HEK293 (cell line): ENCODE measurements at regions not wholly inside any gene's neighbourhood (a gene's known extent, or its start where the extent isn't known, plus 50 kb on each side); places are given as distances from the start of the nearest gene placed in this dataset.

ENCODE experiments used
- CTCF ChIA-PET: fragments of 350-600 bp; formaldehyde crosslinking; extraction: SDS; loops from one replicate; lab custom pipeline; 2021; ENCODE audit warnings: antibody characterized with exemption; lab: Yijun Ruan, JAX
- POLR2A ChIA-PET: fragments of 300-600 bp; formaldehyde crosslinking; extraction: SDS; loops from one replicate; lab custom pipeline; 2020; ENCODE audit warnings: antibody characterized with exemption, inconsistent platforms; lab: Yijun Ruan, JAX
- H3K27ac ChIP-seq: fragments of 200-500 bp; sonication (Bioruptor generic); 2 replicates; pipeline ENCODE4 v1.5.1; 2014; ENCODE audit warnings: low read depth, low read length, control low read depth, inconsistent platforms; ENCODE audit errors: extremely low read depth
- H3K36me3 ChIP-seq, 2 experiments: fragments of 200-500 bp in 1 of 2; sonication (Bioruptor generic) in 1 of 2; 1 replicate in 1 of 2; 2 replicates in 1 of 2; pipeline ENCODE4 v1.5.1; 2014 to 2017; ENCODE audit warnings: inconsistent platforms in 2 of 2, low read length in 2 of 2; ENCODE audit not compliant: control insufficient read depth in 2 of 2, insufficient read depth in 1 of 2
- H3K4me1 ChIP-seq: fragments of 200-500 bp; sonication (Bioruptor generic); 2 replicates; pipeline ENCODE4 v1.5.1; 2014; ENCODE audit warnings: mild to moderate bottlenecking, low read length, inconsistent platforms; ENCODE audit not compliant: control insufficient read depth, insufficient read depth
- H3K4me3 ChIP-seq: 2 replicates; pipeline ENCODE4 v1.5.1; 2011; ENCODE audit warnings: low read depth, mild to moderate bottlenecking, control low read depth, low read length, moderate library complexity
- H3K9me3 ChIP-seq: fragments of 200-500 bp; sonication (Bioruptor generic); 2 replicates; pipeline ENCODE4 v1.5.1; 2014; ENCODE audit warnings: low read depth, low read length, inconsistent platforms; ENCODE audit not compliant: control insufficient read depth, insufficient read depth
- AEBP2 ChIP-seq: fragments of 450-650 bp; formaldehyde crosslinking; IDR thresholded peaks from 2 replicates; pipeline ENCODE4 v1.5.1; 2016; ENCODE audit warnings: missing biosample characterization, missing genetic modification characterization, borderline replicate concordance
- ATF2 ChIP-seq: fragments of 450-650 bp; formaldehyde crosslinking; IDR thresholded peaks from 2 replicates; pipeline ENCODE4 v1.5.1; 2016; ENCODE audit warnings: missing biosample characterization, missing genetic modification characterization, low read depth
- GLIS1 ChIP-seq: fragments of 450-650 bp; formaldehyde crosslinking; IDR thresholded peaks from 2 replicates; pipeline ENCODE4 v1.5.1; 2016; ENCODE audit warnings: missing biosample characterization, missing genetic modification characterization
- KLF9 ChIP-seq: fragments of 450-650 bp; formaldehyde crosslinking; IDR thresholded peaks from 2 replicates; pipeline ENCODE4 v1.5.1; 2016; ENCODE audit warnings: missing biosample characterization, missing genetic modification characterization, low read depth
- MYNN ChIP-seq: fragments of 450-650 bp; formaldehyde crosslinking; IDR thresholded peaks from 2 replicates; pipeline ENCODE4 v1.5.1; 2016; ENCODE audit warnings: missing biosample characterization, missing genetic modification characterization, borderline replicate concordance
- MZF1 ChIP-seq: fragments of 450-650 bp; formaldehyde crosslinking; IDR thresholded peaks from 2 replicates; pipeline ENCODE4 v1.5.1; 2017; ENCODE audit warnings: missing biosample characterization, missing genetic modification characterization, borderline replicate concordance
- REPIN1 ChIP-seq: fragments of 450-650 bp; formaldehyde crosslinking; IDR thresholded peaks from 2 replicates; pipeline ENCODE4 v1.5.1; 2017; ENCODE audit warnings: missing biosample characterization, missing genetic modification characterization, low read depth
- TSHZ1 ChIP-seq: fragments of 450-650 bp; formaldehyde crosslinking; IDR thresholded peaks from 2 replicates; pipeline ENCODE4 v1.5.1; 2016; ENCODE audit warnings: missing biosample characterization, missing genetic modification characterization, borderline replicate concordance
- ZBTB11 ChIP-seq: fragments of 450-650 bp; formaldehyde crosslinking; conservative IDR thresholded peaks from 2 replicates; pipeline ENCODE4 v1.5.1; 2016; ENCODE audit warnings: low read depth, missing biosample characterization, missing genetic modification characterization
- ZEB2 ChIP-seq: fragments of 450-650 bp; formaldehyde crosslinking; IDR thresholded peaks from 2 replicates; pipeline ENCODE4 v1.5.1; 2016; ENCODE audit warnings: missing biosample characterization, missing genetic modification characterization
- ZNF10 ChIP-seq: fragments of 450-650 bp; formaldehyde crosslinking; IDR thresholded peaks from 2 replicates; pipeline ENCODE4 v1.5.1; 2017; ENCODE audit warnings: missing biosample characterization, missing genetic modification characterization
- ZNF132 ChIP-seq: fragments of 450-650 bp; formaldehyde crosslinking; IDR thresholded peaks from 2 replicates; pipeline ENCODE4 v1.5.1; 2017; ENCODE audit warnings: missing biosample characterization, missing genetic modification characterization, borderline replicate concordance
- ZNF140 ChIP-seq: fragments of 450-650 bp; formaldehyde crosslinking; IDR thresholded peaks from 2 replicates; pipeline ENCODE4 v1.5.1; 2016; ENCODE audit warnings: missing biosample characterization, missing genetic modification characterization
- ZNF184 ChIP-seq: fragments of 450-650 bp; IDR thresholded peaks from 2 replicates; pipeline ENCODE4 v1.5.1; 2018; ENCODE audit warnings: missing biosample characterization, mild to moderate bottlenecking, missing genetic modification characterization
- ZNF202 ChIP-seq: fragments of 450-650 bp; formaldehyde crosslinking; IDR thresholded peaks from 2 replicates; pipeline ENCODE4 v1.5.1; 2016; ENCODE audit warnings: missing biosample characterization, missing genetic modification characterization, borderline replicate concordance
- ZNF24 ChIP-seq: fragments of 450-650 bp; formaldehyde crosslinking; IDR thresholded peaks from 2 replicates; pipeline ENCODE4 v1.5.1; 2016; ENCODE audit warnings: missing biosample characterization, missing genetic modification characterization
- ZNF280D ChIP-seq: fragments of 450-650 bp; formaldehyde crosslinking; IDR thresholded peaks from 2 replicates; pipeline ENCODE4 v1.5.1; 2016; ENCODE audit warnings: missing biosample characterization, missing genetic modification characterization
- ZNF354C ChIP-seq: fragments of 450-650 bp; formaldehyde crosslinking; IDR thresholded peaks from 2 replicates; pipeline ENCODE4 v1.5.1; 2016; ENCODE audit warnings: missing biosample characterization, missing genetic modification characterization, low read depth, borderline replicate concordance
- ZNF362 ChIP-seq: fragments of 450-650 bp; formaldehyde crosslinking; IDR thresholded peaks from 2 replicates; pipeline ENCODE4 v1.5.1; 2016; ENCODE audit warnings: missing biosample characterization, missing genetic modification characterization
- ZNF37A ChIP-seq: fragments of 450-650 bp; IDR thresholded peaks from 2 replicates; pipeline ENCODE4 v1.5.1; 2018; ENCODE audit warnings: missing biosample characterization, missing genetic modification characterization
- ZNF416 ChIP-seq: fragments of 450-650 bp; formaldehyde crosslinking; IDR thresholded peaks from 2 replicates; pipeline ENCODE4 v1.5.1; 2016; ENCODE audit warnings: missing biosample characterization, missing genetic modification characterization
- ZNF555 ChIP-seq: fragments of 450-650 bp; formaldehyde crosslinking; conservative IDR thresholded peaks from 2 replicates; pipeline ENCODE4 v1.5.1; 2017; ENCODE audit warnings: missing biosample characterization, mild to moderate bottlenecking, missing genetic modification characterization, inconsistent platforms
- ZNF560 ChIP-seq: fragments of 450-650 bp; formaldehyde crosslinking; IDR thresholded peaks from 2 replicates; pipeline ENCODE4 v1.5.1; 2017; ENCODE audit warnings: missing biosample characterization, missing genetic modification characterization, borderline replicate concordance
- ZNF776 ChIP-seq: fragments of 450-650 bp; formaldehyde crosslinking; IDR thresholded peaks from 2 replicates; pipeline ENCODE4 v1.5.0; 2017; ENCODE audit warnings: missing biosample characterization, missing genetic modification characterization, borderline replicate concordance

- POLR2A ChIA-PET = no interaction called here
- CTCF ChIA-PET = no interaction called here
- Histone ChIP-seq H3K9me3 (no peaks in the 10 kb centered on the region), H3K27ac (no peak overlapping the region), H3K36me3 (no peaks in the 10 kb centered on the region), H3K4me3 (no peak overlapping the region), H3K4me1 (no peaks in the 10 kb centered on the region)
- TF ChIP-seq TSHZ1 (tag by site-specific recombination) = no peak
- no peak for TF ChIP-seq ZNF10 (tag by site-specific recombination)
- TF ChIP-seq ZNF202 (tag by site-specific recombination) = 0 out of 2 replicates have a peak, but pooled peaks have one; percentile 50
- no peak for TF ChIP-seq ZNF362
- no peak for TF ChIP-seq AEBP2
- TF ChIP-seq MYNN (tag by site-specific recombination) = no peak
- TF ChIP-seq ZNF24 (tag by site-specific recombination) = no peak
- no peak for TF ChIP-seq GLIS1 (tag by site-specific recombination)
- peak; percentile 65; the same call in 1 of the 2 replicates for TF ChIP-seq ZNF140
- TF ChIP-seq ZNF555 (tag by site-specific recombination) = peak; percentile 71
- TF ChIP-seq ZNF354C (tag by site-specific recombination) = no peak
- no peak for TF ChIP-seq ZNF37A (tag by site-specific recombination)
- TF ChIP-seq ZEB2 = no peak
- TF ChIP-seq ZNF280D = no peak
- no peak for TF ChIP-seq MZF1 (tag by site-specific recombination)
- no peak for TF ChIP-seq ZNF184 (tag by site-specific recombination)
- no peak for TF ChIP-seq ZNF560 (tag by site-specific recombination)
- TF ChIP-seq ZBTB11 (tag by site-specific recombination) = peak; percentile 59; the same call in 1 of the 2 replicates
- TF ChIP-seq ZNF416 (tag by site-specific recombination) = no peak
- TF ChIP-seq KLF9 (tag by site-specific recombination) = no peak
- TF ChIP-seq ATF2 (tag by site-specific recombination) = no peak
- TF ChIP-seq REPIN1 (tag by site-specific recombination) = no peak
- no peak for TF ChIP-seq ZNF132 (tag by site-specific recombination)
- TF ChIP-seq ZNF776 = no peak
These were observed 287.1 kb upstream of the SLITRK5 start for GRCh38 chr13:87384099-87384498.
